ENCODE measurements at regions not wholly inside any gene's neighbourhood (a gene's known extent, or its start where the extent isn't known, plus 50 kb on each side); places are given as distances from the start of the nearest gene placed in this dataset.

- TF ChIP-seq CTCF (IDR thresholded peaks at IDR 0.05; ENCODE audit: insufficient read depth, missing control alignments): no peak
- no peak for FAIRE-seq
- DNase-seq (ENCODE audit: insufficient read length, low spot score): no peak
Observed at GRCh38 chr13:97582170-97582569, 148.2 kb downstream of the RAP2A start.

- TF ChIP-seq CTCF (IDR thresholded peaks at IDR 0.05; ENCODE audit: insufficient read depth, missing control alignments): no peak
- DNase-seq (ENCODE audit: insufficient read length, low spot score) (no peak), FAIRE-seq (no peak)
Observed at GRCh38 chr13:97583907-97584497, 150.0 kb downstream of the RAP2A start.

- DNase-seq (ENCODE audit: insufficient read length, low spot score): no peak
- no peak for TF ChIP-seq CTCF (IDR thresholded peaks at IDR 0.05; ENCODE audit: insufficient read depth, missing control alignments)
- FAIRE-seq: no peak
Observed at GRCh38 chr13:97586941-97587340, 153.0 kb downstream of the RAP2A start.

GRCh38 chr13:97588993-97589392 lies 155.0 kb downstream of the RAP2A start:
- FAIRE-seq: no peak
- DNase-seq (ENCODE audit: insufficient read length, low spot score): no peak
- no peak for TF ChIP-seq CTCF (IDR thresholded peaks at IDR 0.05; ENCODE audit: insufficient read depth, missing control alignments)

- no peak for TF ChIP-seq CTCF (IDR thresholded peaks at IDR 0.05; ENCODE audit: insufficient read depth, missing control alignments)
- DNase-seq (ENCODE audit: insufficient read length, low spot score) (no peak), FAIRE-seq (no peak)
Observed at GRCh38 chr13:97600458-97601075, 166.6 kb downstream of the RAP2A start.

- FAIRE-seq (no peak), DNase-seq (ENCODE audit: insufficient read length, low spot score) (no peak)
- no peak for TF ChIP-seq CTCF (IDR thresholded peaks at IDR 0.05; ENCODE audit: insufficient read depth, missing control alignments)
Observed at GRCh38 chr13:97615266-97615665, 181.3 kb downstream of the RAP2A start.

GRCh38 chr13:97616385-97616784 lies 182.4 kb downstream of the RAP2A start:
- FAIRE-seq: no peak
- no peak for DNase-seq (ENCODE audit: insufficient read length, low spot score)
- no peak for TF ChIP-seq CTCF (IDR thresholded peaks at IDR 0.05; ENCODE audit: insufficient read depth, missing control alignments)

All from D721Med (cell line).